HT1080 (cell line): ENCODE measurements at regions not wholly inside any gene's neighbourhood (a gene's known extent, or its start where the extent isn't known, plus 50 kb on each side); places are given as distances from the start of the nearest gene placed in this dataset.
"Not testable (repeated sequence)": the region's sequence is repeated elsewhere in the genome, so short reads cannot be mapped to it uniquely, and the experiment has no call there.

Source experiments
- DNase-seq: peaks from one replicate; pipeline ENCODE4 v3.0.0-alpha.2; 2015; ENCODE audit warnings: low read depth

DNA sequence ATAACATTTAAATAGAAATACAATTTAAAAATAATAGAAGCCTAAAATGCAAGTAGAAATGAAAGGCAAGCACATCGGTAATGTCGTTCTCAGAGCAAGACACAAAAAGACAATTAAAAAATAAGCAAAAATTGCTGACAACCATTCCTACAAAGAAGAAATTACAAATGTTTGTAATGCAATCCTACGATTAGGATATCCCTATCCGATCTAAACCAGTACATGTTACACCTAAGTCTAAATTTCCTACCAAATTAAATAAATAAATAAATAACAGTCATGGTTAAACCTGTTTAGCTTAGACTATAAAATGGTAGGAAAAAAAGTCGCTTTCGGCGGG lies 90.0 kb downstream of the ANXA2R start:
- no peak for DNase-seq

DNA sequence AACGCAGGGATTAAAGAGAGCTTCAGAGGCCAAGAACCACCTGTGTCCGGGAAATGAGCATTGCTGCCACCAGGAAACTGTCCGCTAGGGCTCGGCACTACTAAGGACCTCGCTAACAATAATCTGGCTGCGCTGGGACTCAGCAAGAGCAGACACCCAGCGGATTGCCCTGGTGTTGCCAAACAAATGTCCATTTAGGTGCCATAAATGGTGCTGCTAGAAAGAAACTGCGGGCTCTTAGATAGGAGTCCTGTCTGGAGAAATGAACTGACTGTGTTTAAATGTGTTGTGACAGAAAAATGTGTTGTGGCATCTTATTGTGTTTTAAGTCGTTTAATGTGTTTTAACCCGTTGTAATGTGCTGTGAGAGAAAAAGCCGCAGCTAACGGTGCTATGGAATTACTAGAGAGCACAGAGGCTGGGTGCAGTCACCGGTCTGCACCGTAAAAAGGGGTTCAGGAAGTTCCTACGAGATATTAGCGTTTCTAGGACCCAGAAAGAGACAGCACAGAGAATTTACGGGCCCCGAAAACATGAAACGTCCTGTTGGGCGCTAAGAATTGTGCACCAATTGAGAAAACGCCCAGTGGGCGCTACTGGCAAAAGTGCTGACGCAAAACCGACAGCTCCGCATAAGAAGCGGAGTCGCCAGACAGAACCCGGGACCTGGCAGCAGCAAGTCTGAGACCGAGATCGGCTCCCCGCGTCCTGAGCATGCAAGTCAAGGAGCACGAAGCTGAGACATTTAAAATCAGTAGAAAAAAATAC lies 90.6 kb downstream of the ANXA2R start:
- DNase-seq, result no peak

DNA sequence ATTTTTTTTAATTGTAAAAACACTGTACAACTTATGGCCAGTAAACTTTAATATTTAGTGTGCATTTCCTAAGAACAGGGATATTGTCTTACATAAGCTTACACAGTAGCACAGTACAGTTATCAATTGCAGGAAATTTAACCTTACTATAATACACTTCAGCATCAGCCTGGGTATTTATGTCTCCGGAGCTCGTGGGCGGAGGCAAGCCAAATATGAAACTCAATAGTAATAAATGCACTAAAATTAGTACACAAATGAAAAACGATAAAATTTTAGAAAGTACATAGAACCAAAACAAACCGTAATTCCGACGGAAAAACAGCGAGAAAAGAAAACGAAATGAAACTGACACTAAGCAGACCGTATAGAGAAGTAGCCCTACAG lies 91.2 kb downstream of the ANXA2R start:
- no peak for DNase-seq

DNA sequence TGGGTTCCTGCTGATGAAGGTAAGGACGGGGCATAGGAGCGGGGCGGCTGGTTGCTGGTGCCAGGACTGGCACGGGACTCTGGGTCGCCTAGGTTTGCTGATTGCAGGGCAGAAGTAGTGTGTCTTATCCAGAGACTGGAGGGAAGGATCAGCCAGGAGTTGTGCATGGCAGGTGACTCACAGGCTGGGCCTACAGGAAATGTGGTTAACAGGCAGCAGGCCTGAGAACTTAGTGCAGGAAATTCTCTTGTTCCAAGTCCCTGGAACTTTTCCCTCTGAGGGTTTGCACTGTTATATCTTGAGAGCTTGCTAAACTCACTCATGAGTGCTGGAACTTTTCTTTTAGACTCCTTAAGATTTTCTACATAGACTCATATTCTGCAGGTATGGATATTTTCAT lies 95.1 kb downstream of the ANXA2R start:
- DNase-seq, result peak; percentile 94

DNA sequence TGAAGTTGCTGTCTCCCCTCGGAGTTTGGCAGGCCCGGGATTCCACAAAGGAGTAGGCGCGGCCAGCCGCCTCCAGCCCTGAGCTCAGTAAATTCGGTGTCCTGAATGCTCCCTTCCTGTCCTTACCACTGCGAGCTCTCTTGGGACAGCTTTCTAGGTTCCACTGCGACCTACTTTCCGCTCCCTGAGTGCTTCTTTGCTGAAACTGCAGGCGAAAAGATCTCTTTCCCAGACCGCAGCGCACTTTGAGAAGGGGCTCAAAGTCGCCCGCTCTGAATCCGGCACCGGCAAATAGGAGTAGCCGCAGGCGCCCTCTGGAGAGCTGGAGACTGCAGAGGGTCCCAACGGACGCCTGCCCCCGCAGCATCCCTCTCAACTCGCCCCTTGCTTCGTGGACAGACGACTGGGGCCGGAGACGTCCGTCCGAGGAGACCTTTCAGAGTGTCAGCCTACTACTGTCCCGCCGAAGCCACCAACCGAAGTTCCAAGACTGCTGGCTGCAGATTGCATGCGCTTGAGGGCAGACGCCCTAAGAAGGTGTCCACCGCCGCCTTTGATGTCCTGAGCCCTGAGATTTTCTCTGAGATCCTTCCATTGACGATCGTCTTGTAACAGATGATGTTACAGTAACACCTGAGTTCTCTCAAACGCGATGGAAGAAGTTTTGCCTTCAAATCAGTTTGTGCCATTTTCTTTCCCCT lies 96.0 kb downstream of the ANXA2R start:
- no peak for DNase-seq

DNA sequence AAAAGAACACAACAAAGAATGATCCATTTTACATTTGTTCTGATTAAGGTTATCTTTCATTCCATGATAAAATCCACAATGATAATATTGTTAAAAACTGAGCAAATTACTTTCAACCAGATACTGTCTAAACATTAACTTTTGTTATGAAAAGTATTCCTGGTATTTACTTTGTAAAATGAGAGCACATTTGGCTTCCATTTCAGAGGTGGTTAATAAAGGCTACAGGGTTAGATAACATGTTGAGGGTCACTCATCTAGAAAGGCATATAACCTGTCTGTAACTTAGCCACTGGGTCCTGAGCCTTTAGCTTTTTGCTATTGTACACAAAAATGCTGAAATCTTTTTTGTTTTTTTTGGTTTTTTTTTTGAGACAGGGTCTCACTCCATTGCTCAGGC lies 99.3 kb downstream of the ANXA2R start:
- DNase-seq, result no peak

DNA sequence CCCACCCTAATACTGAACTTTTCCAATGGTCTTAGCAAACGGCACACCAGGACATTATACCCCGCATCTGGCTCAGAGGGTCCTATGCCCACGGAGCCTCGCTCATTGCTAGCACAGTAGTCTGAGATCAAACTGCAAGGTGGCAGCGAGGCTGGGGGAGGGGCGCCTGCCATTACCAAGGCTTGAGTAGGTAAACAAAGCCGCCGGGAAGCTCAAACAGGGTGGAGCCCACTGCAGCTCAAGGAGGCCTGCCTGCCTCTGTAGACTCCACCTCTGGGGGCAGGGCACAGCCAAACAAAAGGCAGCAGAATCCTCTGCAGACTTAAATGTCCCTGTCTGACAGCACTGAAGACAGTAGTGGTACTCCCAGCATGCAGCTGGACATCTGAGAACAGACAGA lies 108.1 kb downstream of the ANXA2R start:
- not testable (repeated sequence) for DNase-seq

DNA sequence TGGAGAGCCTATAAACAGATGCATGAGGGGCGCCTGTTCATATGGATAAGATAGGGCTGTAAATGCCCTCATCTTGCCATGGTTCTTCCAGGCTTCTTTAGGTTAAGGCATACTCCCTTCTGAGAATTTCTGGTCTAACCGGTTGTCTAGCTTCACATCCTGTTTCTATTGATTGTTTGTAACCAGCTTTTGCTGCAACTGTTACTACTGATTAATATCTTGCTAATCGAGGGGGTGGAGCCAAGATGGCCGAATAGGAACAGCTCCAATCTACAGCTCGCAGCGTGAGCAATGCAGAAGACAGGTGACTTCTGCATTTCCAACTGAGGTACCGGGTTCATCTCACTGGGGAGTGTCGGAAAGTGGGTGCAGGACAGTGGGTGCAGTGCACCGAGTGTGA lies 108.7 kb downstream of the ANXA2R start:
- DNase-seq, result not testable (repeated sequence)

DNA sequence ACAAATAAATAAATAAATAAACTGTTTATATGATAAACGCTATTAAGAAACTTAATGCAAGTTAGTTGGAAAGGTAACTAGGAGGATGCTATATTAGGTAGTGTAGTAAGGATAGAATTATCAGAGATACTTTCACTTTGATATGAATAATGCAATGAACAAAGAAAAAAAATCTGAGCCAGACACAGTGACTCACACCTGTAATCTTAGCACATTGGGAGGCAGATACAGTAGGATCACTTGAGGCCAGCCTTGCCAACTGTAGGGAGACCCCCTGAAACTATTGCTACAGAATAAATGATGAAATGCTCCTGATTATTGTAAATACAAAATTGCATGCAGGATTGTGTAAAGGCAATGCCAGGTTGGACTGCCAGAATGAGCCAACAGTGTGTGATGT lies 109.2 kb downstream of the ANXA2R start:
- DNase-seq, result peak; percentile 27

DNA sequence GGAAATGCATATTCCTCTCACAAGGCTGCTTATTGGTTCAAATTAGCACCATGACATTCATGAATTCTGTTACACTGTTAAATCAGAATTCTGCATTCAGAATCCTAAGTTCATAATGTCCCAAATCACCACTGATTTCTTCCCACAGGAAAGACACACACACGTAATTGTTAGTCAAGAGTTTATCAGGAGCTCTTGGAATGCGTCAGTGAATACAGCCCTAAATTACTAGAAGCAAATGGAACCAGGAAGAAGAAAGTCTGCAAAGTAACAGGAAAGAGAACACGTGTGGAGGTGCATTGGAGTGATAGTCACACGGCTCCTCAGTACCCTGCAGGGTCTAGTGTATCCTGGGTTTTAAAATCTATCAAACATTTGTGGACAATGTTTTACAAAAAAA lies 110.2 kb downstream of the ANXA2R start:
- DNase-seq, result peak; percentile 44

DNA sequence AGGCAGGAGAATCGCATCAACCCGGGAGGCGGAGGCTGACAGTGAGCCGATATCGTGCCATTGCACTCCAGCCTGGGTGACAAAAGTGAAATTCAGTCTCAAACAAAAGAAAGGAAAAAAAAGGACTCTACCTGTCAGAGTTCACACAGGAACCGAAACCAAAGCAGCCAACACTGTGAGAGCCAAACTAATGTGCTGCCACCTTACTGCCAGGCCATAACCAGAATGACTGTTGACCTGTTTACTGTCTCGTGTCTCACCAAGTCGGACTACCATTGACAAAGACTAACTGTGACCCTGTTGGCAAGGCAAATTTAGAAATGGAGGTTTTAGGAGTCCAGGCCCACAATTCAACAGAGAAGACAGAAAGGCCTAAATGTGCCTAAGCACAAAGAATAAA lies 112.4 kb downstream of the ANXA2R start:
- no peak for DNase-seq

DNA sequence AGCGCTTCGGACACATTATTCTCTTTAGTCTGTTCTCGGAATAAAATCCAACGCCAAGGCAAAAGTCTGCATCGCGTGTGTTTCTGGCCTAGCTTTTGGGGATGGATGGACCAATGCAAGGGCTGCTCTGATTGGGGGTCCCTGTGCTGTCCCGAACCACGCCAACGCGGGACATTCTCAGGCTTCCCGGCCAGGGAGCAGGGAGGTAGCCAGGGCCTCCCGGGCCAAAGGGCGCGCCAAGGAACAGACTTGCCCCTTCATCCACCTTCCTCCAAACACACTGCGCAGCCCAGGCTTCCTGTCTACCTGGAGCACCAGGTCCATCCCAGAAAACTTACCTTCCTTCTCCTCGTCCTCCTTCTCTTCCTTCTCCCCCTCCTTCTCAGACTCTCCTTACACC lies 113.0 kb upstream of the SELENOP start:
- DNase-seq, result no peak

DNA sequence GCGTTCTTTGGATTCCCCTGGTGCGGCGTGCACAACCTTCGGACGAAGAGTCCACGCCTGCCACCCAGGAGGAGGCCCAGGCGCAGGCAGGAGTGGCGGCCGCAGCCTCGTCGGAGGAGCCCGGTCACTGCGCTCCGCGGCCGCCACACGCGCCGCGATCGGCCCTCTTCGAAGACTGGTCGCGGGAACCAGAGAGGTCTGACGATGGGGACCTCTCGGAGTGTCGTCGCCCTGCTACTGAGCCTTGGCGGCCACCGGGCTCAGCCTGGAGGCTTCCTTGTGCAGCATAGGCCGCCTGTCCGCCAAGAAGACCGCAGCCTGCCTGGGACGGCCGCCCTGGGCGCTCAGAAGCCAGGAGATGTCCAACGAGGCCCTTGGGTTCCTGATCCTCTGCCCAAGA lies 112.5 kb upstream of the SELENOP start:
- no peak for DNase-seq

DNA sequence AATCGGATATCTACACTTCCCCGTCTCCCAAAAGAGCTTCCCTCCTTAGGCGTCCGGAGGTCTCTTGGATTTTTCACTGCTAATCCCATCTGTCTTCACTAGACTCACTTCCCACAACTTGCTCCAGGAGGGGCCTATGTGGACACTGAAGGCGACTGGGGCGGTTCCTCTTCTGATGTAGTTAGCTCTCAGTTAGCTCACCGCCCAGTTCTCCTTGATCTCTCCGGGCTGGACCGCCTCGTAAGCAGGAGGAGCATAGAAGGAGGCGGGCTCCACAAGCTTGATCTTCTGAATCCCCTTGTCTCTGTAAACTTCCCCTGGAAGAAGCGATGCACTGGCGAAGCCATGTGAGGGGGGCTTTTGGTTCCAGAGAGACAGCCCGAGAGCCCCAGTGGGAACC lies 112.0 kb upstream of the SELENOP start:
- DNase-seq, result no peak

DNA sequence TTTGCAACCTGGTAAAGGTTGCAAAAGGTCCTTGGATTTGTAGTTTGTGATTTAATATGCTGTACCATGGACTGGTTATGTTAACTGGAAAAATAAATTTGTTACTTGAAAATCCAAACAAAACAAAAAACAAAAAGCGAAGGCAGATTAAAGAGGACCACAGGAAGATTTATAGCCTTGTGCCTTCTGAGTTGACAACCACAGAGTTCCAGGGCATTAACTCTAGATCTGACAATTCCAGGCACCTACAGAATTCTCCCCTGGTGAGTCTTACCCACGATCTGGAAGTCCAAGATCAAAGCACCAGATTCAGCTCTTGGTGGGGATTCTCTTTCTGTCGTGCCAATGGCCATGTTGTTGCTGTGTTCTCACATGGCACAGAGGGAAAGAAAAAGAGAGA lies 107.9 kb upstream of the SELENOP start:
- DNase-seq, result no peak

DNA sequence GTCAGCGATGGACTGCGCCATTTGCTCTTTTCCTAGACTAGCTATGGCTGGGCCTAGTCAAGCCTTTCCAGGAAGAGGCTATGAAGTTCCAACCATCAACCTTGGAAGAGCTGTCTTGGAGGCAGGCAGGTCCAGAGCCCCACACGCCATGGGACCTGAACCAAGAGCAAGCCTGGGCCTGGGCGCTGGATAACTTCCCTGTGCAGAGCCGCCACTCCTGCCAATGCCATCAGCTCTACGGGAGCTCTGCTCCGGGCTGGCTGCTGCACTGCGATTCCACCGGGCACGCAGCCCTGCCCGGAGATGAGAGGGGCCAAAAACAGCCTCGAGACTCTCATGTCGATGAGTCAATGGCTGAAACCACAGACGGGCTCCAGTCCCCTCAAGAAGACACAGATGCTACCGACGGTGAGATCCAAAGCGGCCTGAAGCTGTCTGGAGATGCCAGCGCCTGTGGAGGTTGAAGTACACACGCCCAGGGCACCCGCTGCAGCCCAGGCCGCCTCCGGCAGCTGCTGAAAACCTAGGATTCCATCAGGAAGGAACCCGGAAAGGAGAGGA lies 103.7 kb upstream of the SELENOP start:
- no peak for DNase-seq

DNA sequence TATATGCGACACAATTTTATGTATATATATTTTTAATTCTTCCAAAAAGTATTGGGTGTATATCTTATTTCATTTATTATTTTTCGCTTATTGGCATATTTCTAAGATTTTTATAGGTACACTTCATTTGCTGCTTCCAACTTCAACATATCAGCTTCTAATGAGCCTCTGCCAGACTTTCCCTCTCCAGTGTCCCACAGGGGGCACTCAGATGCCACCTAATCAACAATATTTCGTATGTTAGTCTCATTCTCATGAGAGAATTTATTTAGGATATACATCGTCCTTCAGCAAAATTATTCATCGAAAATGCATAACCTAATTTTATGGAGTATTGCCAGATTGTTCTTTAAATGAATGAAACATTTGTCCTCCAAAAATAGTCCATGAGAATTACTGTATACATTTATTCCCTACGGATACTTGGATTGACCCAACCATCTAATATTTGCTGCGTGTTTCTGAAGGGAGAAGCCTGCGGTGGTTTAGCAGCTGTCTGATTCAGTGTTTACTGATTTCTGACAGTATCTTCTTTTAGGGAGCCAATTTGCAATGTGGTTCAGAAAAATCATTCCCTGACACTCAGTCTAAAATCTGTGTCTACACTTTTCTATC lies 100.6 kb upstream of the SELENOP start:
- DNase-seq, result peak; percentile 50

DNA sequence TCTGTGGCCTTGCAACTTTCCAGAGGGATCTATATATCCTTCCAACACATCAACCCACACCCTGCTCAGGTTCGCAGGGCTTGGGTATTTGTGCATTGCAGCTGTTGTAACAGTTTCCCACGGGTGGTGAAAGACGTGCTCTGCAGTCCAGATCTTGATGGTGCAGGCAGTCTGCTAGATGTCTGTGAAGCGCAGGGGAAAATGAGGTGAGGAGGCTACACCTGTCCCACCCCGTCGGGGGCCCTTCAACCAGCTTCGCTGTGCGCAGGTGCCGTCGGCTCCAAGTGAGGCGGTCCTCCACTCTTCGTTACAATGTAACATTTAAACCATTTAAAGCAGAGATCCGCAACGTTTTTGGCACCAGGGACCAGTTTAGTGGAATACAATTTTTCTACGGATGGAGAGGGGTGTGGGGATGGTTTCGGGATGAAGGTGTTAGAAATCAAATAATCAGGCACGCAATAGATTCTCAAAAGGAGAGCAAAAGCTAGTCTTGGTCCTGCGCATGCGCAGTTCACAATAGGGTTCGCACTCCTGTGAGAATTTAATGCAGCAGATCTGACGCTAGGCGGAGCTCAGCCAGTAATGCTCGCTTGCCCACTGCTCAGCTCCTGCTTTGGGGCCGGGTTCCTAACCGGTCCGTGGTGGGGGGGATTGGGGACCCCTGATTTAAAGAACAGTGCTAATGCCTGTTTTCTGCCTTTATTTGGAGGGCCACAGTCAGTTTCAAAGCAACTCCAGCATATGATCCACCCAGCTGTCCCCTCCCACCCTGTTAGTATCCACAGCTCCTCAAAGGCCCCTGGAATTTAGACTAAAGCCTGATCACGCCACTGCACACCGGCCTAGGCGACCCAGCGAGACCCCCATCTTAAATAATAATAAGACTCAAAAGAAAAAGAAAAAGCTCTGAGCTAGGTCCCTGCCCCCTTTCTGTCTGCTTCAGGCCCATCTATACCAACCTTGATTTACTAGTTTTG lies 97.1 kb upstream of the SELENOP start:
- DNase-seq, result peak; percentile 69

DNA sequence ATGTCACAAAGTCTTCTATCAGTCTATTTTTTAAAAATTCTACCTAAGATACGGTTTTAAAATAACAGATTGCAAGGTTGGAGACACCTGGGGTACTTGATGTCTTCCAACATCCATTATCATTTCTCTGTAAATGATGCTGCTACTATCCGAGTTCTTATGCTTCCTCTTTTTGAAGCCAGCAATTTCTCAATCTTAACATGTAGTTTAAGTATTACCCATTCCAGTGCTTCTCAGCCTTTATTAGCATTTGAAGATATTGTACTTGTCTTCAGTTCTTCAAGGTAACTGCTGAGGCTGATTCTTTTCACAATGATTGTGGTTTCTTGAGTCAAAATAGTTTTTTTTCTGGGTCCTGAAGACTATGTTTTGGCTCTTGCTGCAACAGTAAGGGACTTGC lies 96.4 kb upstream of the SELENOP start:
- DNase-seq, result no peak

DNA sequence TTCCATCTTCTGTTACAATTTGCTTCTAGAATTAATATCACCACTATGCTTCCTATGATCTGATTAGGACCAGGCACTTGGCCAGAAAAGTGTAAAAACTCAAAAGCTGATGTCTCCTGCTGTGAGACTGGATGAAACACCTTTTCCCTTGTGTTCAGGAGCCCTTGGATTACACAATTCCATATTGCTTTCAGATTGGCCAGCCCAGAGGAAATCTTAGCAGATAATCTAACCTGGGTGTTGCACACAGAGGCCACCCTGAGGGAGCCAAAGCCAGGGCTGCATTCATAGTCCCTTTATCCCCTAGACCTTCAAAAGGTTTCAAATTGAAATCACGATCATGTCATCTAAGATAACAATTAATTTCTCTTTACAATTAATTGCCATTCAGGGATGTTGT lies 94.1 kb upstream of the SELENOP start:
- no peak for DNase-seq

DNA sequence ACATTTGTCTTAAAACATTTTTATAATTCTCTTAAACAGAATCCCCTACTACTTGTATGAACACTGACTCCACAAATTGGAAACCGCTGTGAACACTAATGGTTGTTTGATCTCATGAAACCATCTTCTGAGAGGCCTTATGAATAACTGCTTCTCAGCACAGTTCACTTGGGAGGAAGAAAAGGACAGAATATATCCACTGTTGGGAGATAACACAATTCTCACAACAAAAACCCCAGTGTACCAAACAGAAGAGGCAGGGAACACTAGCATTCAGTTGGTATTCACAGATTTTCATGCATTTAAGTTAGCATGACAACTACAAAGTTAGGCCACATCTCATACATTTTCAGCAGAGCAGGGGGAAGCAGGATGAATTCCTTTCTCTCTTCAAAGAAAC lies 89.0 kb upstream of the SELENOP start:
- no peak for DNase-seq
